Heart left ventricle (tissue), 16 donors: ENCODE measurements at regions not wholly inside any gene's neighbourhood (a gene's known extent, or its start where the extent isn't known, plus 50 kb on each side); places are given as distances from the start of the nearest gene placed in this dataset.

ENCODE experiments used
- ATAC-seq, 4 donors: fragments of 200-7000 bp; cut with Tn5 transposase; one replicate each; pipeline ENCODE4 v1.9.1; 2020 to 2022; ENCODE audit warnings: moderate library complexity in 4 of 4, mild to moderate bottlenecking in 3 of 4, moderate number of reproducible peaks in 1 of 4
- DNase-seq, 5 donors: peaks; one replicate each; pipeline ENCODE4 v3.0.0-alpha.2; 2020
- H3K27ac ChIP-seq, 12 donors: fragments of 200-600 bp; sonication (generic) in 4 of 12; one replicate each; pipeline versions ENCODE4 v1.5.0 to v1.8.0; 2016 to 2022; ENCODE audit warnings: mild to moderate bottlenecking in 2 of 12
- H3K27me3 ChIP-seq, 9 donors: fragments of 200-600 bp; sonication (generic) in 2 of 9; one replicate each; pipeline versions ENCODE4 v1.5.1 to v1.8.0; 2016 to 2022; ENCODE audit warnings: mild to moderate bottlenecking in 3 of 9
- H3K36me3 ChIP-seq, 9 donors: fragments of 200-600 bp; sonication (generic) in 2 of 9; one replicate each; pipeline versions ENCODE4 v1.5.0 to v1.8.0; 2018 to 2022; ENCODE audit warnings: mild to moderate bottlenecking in 2 of 9
- H3K4me1 ChIP-seq, 12 donors: fragments of 200-600 bp; sonication (generic) in 4 of 12; one replicate each; pipeline versions ENCODE4 v1.5.0 to v1.8.0; 2016 to 2022; ENCODE audit warnings: mild to moderate bottlenecking in 3 of 12
- H3K4me3 ChIP-seq, 12 donors: fragments of 200-600 bp; sonication (generic) in 4 of 12; one replicate each; pipeline versions ENCODE4 v1.5.0 to v1.8.0; 2017 to 2022; ENCODE audit warnings: mild to moderate bottlenecking in 9 of 12, moderate library complexity in 4 of 12
- H3K9me3 ChIP-seq, 12 donors: fragments of 200-600 bp; sonication (generic) in 4 of 12; one replicate each; pipeline versions ENCODE4 v1.5.0 to v1.8.0; 2016 to 2022; ENCODE audit warnings: mild to moderate bottlenecking in 1 of 12
- POLR2A ChIP-seq, 2 donors: fragments of 450-650 bp; IDR thresholded peaks; one replicate each; pipeline ENCODE4 v1.6.1; 2017; ENCODE audit warnings: antibody characterized with exemption in 2 of 2, mild to moderate bottlenecking in 2 of 2, moderate library complexity in 2 of 2
- WGBS, 4 donors: extraction: QIAGEN DNeasy Blood & Tissue Kit in 2 of 4; methylation state at CpG; one replicate each; pipeline versions ENCODE4 v1.1.5 to v1.1.7; 2013 to 2018; 5-methylcytosine and 5-hydroxymethylcytosine counted together
- intact Hi-C, 10 donors: fragments of 100-400 bp; cut with DNase I; formaldehyde crosslinking; loops; one replicate each; pipeline versions ENCODE4 v1.11.1 to v1.14.2; 2022
- TF ChIP-seq, protein P1 (sequence below), 12 donors: fragments of 200-600 bp; sonication (generic) in 4 of 12; IDR thresholded peaks; one replicate each; pipeline versions ENCODE4 v1.5.0 to v1.8.0; 2018 to 2022; ENCODE audit warnings: antibody characterized with exemption in 12 of 12, mild to moderate bottlenecking in 5 of 12
- donor health status: ischemic (EF 13 %, LVEDD 7.1; RV severe dilation, severe dysfunction).
- donor health status: healthy with polysubstance abuse.
- donor health status: DM: no; HTN: yes; CAD: no.
- donor health status: DM: no; HTN: no; CAD: no.
- donor health status: ischemic (EF 25% LVEDD 6.9; RV normal size, moderate dysfunction).
- donor health status: ischemic (EF 25% LVEDD 5.7; RV mildly dilated, moderate dysfunction).
- donor health status: healthy.
- donor health status: DM: yes; HTN: yes; CAD: no.
- donor health status: ischemic (EF 35%, LVEDD 5.7; RV mildly dilated, moderate dysfunction).
- donor health status: nonischemic (EF 11% LVEDD 7.7; RV severe dilation, severe dysfunction).
- donor health status: DM: yes; HTN: yes; CAD: no.
- donor health status: PGD.
- donor health status: ischemic (EF 29% LVEDD 5.4; RV normal size, mild dysfunction).
- donor health status: nonischemic (EF 23%, LVEDD 6.1; RV moderate dilation, normal function).

DNA sequence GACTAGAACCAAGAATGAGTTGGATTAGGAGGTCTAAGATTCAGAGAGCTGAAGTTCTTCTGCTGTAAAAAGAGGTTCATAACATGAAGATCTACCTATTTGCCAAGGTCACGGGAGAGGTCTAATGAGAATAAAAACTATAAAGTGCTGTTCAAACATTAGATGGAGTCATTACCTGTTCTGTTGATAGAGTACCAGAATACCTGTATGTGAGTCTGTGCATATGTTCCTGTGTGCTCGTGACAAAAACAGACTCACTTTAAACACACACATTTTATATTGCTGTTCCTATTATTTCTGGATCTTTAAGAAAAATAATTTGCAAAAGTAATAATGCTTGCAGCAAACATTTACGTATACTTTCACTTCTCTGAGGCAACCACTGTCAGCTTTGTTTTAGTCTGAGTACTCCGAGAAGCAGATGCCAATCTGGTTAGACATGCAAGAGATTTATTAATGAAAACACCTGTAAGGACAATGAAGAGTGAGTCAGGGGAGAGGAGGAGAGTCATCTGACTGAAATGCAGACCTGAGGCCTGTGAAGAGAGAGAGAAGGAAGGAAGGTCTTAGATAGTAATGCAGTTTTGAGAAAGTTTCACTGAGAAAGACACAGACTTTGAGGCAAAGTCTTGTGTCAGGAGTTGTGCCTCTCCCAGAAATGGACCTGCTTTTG lies 221.2 kb downstream of the SQOR start:
- Histone ChIP-seq H3K27me3 (no peaks in the 10 kb centered on the region), H3K4me3 (no peak overlapping the region), H3K9me3 (peaks cover 0 to 1% (median 0%) of the 10 kb centered on the region in 12 donors), H3K36me3 (no peaks in the 10 kb centered on the region), H3K4me1 (no peaks in the 10 kb centered on the region), H3K27ac (no peak overlapping the region)
- 84 to 92% (median 90%) methylated on average over 4 of the region's 4 CpGs for WGBS, 4 donors
- DNase-seq (no peak), ATAC-seq (no peak)
- intact Hi-C loops = no loop called here
- TF ChIP-seq POLR2A (IDR thresholded peaks at IDR 0.05) = no peak
- TF ChIP-seq, protein P1, sequence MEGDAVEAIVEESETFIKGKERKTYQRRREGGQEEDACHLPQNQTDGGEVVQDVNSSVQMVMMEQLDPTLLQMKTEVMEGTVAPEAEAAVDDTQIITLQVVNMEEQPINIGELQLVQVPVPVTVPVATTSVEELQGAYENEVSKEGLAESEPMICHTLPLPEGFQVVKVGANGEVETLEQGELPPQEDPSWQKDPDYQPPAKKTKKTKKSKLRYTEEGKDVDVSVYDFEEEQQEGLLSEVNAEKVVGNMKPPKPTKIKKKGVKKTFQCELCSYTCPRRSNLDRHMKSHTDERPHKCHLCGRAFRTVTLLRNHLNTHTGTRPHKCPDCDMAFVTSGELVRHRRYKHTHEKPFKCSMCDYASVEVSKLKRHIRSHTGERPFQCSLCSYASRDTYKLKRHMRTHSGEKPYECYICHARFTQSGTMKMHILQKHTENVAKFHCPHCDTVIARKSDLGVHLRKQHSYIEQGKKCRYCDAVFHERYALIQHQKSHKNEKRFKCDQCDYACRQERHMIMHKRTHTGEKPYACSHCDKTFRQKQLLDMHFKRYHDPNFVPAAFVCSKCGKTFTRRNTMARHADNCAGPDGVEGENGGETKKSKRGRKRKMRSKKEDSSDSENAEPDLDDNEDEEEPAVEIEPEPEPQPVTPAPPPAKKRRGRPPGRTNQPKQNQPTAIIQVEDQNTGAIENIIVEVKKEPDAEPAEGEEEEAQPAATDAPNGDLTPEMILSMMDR (IDR thresholded peaks at IDR 0.05) = no peak

DNA sequence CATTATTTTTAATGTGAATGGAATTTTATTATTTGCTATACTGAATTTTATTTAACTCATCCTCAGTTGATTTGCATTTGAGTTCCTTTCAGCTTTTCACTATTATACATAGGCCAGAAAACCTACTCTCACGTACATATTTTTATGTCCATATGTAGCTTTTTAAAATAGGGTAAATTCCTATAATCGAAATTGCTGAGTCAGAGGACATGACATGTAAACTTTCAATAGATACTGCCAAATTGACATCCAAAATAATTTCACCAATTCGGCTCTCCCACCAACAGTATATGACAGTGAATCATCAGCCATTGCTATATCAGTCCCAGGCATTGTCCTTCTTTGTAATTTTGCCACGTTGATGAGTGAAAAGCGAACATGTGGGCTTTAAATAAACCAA lies 222.5 kb downstream of the SQOR start:
- H3K9me3 ChIP-seq = no peaks in the 10 kb centered on the region
- H3K4me3 ChIP-seq = no peak overlapping the region
- 84 to 91% (median 88%) methylated on average over 5 of the region's 5 CpGs for WGBS, 4 donors
- no peaks in the 10 kb centered on the region for H3K36me3 ChIP-seq
- ATAC-seq (no peak), DNase-seq (no peak)
- H3K27me3 ChIP-seq = no peaks in the 10 kb centered on the region
- TF ChIP-seq POLR2A (IDR thresholded peaks at IDR 0.05) = no peak
- TF ChIP-seq, protein P1 (IDR thresholded peaks at IDR 0.05) = no peak
- intact Hi-C loops = no loop called here
- no peaks in the 10 kb centered on the region for H3K4me1 ChIP-seq
- no peak overlapping the region for H3K27ac ChIP-seq

DNA sequence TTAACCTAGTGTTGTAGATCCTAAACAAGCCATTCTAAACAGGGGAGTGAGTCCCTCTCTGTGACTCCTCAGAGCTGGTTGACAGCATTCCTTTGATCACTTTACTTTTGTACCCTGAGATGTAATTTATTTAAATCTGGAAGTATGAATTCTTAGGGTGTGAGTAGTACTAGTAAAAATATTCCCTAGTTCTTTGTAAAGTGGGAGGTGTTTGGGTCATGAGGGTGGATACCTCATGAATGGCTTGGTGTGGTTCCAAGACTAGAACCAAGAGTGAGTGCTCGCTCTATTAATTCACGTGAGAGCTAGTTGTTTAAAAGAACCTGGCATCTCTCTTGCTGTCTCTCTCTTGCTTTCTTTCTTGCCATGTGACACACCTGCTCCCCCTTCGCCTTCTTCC lies 223.7 kb downstream of the SQOR start:
- H3K27ac ChIP-seq = no peak overlapping the region
- H3K27me3 ChIP-seq = no peaks in the 10 kb centered on the region
- no peaks in the 10 kb centered on the region for H3K9me3 ChIP-seq
- intact Hi-C loops = no loop called here
- no peaks in the 10 kb centered on the region for H3K4me1 ChIP-seq
- no peak for ATAC-seq
- TF ChIP-seq, protein P1 (IDR thresholded peaks at IDR 0.05) = no peak
- no peaks in the 10 kb centered on the region for H3K36me3 ChIP-seq
- WGBS, 4 donors = 74 to 89% (median 80%) methylated on average over 3 of the region's 3 CpGs
- no peak overlapping the region for H3K4me3 ChIP-seq
- DNase-seq = no peak

DNA sequence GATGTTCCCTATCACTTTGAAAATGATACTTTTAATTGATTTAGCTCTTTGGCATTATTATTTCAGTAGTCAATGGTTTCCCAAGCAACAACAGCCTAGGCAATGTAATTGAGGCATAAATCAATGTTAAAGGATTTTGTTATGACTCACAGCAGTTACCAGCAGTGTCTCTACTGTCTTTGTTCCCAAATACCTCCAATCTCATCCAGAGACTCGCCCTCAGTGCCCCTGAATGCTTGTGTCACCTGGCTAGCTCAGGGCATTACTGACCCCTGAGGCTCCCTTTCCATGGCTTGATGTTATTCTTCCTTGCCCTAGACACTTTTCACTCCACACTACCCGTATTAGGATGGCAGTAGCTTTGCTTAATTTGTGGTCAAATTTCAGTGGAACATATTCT lies 227.2 kb downstream of the SQOR start:
- Histone ChIP-seq H3K27me3 (no peaks in the 10 kb centered on the region), H3K36me3 (no peaks in the 10 kb centered on the region), H3K9me3 (no peaks in the 10 kb centered on the region), H3K4me3 (no peak overlapping the region), H3K4me1 (peaks cover 0 to 3% (median 0%) of the 10 kb centered on the region in 12 donors), H3K27ac (no peak overlapping the region)
- TF ChIP-seq POLR2A (IDR thresholded peaks at IDR 0.05) = no peak
- TF ChIP-seq, protein P1 (IDR thresholded peaks at IDR 0.05) = no peak
- WGBS, 4 donors = 53 to 66% (median 61%) methylated on average over 2 of the region's 2 CpGs
- DNase-seq = no peak
- intact Hi-C loops = no loop called here
- no peak for ATAC-seq
